Stimulated activated CD8-positive, alpha-beta memory T cell treated with anti-CD3 and anti-CD28 coated beads, Interleukin-12 subunit alpha, Interleukin-12 subunit beta, amount 100 ng/mL, for 4 hours (primary cell): ENCODE measurements at regions not wholly inside any gene's neighbourhood (a gene's known extent, or its start where the extent isn't known, plus 50 kb on each side); places are given as distances from the start of the nearest gene placed in this dataset.
"Not testable (repeated sequence)": the region's sequence is repeated elsewhere in the genome, so short reads cannot be mapped to it uniquely, and the experiment has no call there.

Source experiments
- DNase-seq: peaks from one replicate; pipeline ENCODE4 v3.0.0-alpha.2; 2020; ENCODE audit warnings: low read depth

DNA sequence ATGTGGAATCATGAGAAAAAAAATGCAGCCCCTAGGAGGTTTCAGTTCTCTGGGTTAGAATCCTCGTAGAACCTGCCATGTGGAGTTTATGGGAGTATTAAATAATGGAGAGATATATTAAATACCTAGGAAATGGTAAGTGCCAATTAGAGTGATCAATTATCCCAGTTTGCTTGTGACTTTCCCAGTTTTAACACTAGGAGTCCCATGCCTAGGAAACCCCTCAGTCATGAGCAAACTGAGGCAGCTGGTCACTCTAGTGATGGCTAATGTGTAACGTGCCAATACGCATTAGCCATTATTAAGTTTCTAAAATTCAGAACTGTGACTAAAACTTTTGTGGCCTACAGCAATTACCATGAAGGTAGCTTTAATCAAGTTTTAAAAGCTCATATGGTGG lies 720.6 kb downstream of the TAF11L14 start:
- DNase-seq, result no peak

DNA sequence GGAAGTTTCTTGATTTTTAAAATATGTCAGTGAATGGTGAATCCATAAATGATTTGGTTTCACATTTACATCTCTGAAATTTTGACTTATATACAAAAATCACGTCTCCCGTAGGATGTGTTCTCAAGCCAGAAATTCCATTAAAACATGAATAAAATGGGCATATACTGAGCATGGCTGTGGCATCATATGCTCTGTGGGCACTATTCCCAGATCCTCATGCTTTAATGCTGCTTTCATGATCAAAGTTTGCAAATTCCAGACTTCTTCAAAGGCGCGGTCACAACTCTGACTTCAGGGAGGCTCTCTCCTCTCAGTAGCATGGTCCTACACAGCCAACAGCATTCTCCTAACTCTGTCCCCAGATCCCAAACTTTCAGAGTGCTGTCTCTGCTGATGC lies 723.2 kb downstream of the TAF11L14 start:
- DNase-seq, result no peak

DNA sequence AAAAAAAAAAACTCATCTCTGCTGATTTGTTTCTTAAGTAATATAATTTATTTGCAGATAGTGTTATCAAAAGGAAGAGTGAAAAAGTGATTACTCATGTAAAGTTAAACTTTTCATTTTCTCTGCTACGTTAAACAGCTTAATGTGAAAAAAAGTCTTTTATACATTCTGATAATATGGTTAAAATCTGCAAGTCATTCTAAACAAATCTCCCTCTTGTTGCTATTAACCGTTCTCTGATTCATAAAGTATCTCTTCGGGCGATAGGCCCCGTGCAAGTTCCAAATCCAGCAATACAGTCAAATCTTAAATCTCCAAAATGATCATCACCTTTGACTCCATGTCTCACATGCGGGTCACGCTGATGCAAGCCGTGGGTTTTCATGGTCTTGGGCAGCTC lies 732.0 kb downstream of the TAF11L14 start:
- DNase-seq, result no peak

DNA sequence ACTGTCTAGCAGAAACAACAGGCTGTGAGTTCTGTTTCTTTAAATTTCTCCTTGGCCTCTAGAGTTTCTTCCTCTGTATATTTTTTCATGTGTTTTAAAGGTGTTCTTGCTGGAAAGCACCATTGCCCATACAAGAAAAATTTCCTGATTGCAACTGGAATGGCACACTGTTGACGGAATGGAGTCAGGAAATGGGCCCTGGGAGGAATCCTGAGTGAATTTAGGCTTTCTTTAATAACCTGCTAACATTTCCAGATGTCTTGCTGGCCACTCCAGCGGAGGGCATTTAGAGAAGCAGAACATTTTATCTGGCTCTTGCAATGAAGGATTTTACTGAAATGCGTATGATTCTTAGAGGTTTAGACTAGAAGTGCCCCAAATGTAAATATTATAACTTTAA lies 736.3 kb downstream of the TAF11L14 start:
- DNase-seq, result no peak

DNA sequence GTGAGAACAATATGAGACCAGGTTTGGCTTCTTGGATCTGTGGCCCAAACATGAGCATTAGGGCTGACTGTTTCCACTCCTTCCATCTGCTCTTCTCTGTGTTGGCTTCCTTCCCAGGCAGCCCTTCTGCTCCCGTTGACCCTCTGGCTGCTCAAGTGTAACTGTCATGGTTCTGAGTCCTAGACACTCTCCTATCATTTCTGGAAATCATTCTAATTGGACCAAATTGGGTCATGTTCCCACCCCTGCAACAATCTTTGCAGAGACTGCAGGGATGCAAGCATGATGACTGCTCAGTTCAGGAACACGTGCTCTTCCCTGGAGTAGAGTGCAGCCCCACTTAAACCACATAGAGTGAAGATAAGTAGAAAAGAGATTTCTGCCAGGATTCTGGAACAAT lies 741.4 kb downstream of the TAF11L14 start:
- no peak for DNase-seq

DNA sequence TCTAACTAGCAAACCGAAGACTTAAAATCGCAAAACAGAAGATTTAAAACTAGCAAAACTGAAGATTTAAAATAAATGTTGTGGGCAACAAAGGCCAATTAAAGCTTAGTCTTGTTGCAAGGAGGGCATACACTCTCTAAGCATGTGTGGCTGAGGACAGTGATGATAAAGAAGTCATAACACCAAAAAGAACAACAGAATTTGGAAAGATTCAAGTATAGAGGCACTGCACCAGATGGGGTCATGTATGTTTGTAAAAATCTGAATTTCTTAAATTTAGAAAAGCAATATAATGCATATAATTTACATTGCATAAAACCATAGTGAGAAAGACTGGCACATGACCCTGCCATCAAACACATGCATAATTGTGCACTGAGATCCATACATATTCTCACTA lies 743.8 kb downstream of the TAF11L14 start:
- no peak for DNase-seq

DNA sequence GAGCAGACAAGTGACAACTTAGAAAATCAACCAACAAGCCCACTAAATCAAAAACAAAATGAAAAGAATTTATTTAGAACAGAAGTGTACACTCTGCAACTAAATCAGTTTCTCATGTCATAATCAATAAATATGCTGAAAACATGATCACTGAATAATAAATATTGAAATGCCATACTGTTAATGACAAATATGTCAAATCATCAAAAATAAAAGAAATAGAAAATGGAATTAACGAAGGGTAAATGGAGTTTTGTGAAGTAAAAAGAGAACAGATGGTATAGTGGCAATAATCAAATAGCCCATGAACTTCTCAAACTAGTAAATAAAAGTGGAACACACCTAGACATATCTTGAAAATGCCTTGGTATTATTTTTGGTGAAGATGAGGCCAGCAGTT lies 744.9 kb downstream of the TAF11L14 start:
- no peak for DNase-seq

DNA sequence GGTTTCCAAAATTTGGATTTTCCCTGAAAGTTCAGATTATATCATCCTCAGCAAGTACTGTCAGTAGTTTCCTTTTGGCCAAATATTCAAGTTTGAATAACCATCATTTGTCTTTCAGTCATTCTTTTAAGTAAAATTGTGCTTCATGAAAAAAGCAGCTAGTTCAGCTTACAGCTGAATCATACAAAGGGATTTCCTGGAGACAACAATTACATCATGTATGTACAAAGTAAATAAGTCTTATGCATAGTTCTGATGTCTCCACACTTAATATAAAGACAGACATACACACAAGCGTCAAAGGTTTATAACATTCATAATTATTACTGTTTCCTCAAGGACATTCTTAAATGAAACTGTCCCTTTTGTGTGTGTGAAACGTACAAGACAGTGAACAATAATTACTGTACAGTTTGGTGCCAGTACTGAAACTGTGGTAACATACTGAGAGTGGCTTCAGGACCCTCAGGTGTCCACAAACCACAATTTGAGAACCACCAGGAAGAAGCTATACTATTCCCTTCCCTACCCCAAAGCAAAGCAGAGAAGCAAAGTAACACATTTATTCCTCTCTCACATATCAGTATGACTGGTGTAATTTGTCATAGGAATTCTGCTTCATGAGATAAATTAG lies 746.6 kb downstream of the TAF11L14 start:
- no peak for DNase-seq

DNA sequence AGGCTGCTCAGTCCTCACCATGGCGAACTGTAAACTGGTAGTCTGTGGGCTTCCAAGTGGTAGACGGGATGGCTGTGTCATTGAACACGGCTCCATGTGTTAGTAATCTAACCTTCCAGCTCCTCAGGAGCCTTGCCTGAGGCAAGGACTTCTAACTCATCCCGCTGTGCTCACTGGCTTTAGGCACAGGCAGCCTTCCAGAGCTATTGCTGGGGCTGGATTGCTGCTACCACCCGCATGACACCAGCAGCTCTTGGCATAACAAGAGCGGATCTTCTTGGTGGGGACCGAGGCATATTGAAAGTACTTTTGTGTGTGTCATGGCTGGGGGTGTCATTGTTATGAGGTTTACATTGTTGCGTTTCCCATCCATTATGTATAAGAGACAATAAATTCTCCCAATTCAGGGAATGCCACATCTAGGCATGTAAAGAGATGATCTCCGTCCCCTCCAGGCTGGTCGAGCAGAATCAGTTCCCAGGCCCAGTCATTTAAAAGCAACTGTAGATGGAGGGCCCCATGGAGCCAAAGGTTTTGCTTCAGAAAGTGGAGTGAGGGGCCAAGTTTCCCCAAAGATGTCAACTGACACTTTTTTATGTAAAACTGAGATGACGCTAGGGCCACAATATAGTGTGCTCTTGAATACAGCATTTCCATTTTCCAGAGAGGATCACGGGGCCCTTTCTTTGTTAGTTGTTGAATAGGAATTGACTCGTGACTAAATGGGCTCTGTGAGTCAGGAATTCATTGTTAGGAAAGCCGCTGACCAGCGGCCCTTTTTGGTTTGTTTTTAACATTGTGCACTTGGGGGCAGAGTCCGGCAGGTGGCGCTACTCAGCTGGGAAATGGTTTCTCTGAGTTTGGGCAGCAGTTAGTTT lies 759.5 kb downstream of the TAF11L14 start:
- DNase-seq, result no peak

DNA sequence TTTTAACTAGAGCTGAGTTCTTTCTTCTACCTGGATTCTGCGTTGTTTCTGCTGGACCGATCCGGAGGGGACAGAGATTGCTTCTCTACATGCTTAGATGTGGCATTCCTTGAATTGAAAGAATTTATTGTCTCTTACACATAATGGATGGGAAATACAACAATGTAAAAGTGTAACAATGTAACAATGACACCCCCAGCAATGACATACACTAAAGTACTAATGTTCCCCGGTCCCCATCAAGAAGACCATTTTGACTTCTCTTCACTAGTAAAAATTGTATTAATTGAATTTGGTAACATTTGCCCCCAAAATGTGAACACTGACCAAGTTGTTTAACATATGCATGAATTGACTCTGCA lies 760.2 kb downstream of the TAF11L14 start:
- no peak for DNase-seq

DNA sequence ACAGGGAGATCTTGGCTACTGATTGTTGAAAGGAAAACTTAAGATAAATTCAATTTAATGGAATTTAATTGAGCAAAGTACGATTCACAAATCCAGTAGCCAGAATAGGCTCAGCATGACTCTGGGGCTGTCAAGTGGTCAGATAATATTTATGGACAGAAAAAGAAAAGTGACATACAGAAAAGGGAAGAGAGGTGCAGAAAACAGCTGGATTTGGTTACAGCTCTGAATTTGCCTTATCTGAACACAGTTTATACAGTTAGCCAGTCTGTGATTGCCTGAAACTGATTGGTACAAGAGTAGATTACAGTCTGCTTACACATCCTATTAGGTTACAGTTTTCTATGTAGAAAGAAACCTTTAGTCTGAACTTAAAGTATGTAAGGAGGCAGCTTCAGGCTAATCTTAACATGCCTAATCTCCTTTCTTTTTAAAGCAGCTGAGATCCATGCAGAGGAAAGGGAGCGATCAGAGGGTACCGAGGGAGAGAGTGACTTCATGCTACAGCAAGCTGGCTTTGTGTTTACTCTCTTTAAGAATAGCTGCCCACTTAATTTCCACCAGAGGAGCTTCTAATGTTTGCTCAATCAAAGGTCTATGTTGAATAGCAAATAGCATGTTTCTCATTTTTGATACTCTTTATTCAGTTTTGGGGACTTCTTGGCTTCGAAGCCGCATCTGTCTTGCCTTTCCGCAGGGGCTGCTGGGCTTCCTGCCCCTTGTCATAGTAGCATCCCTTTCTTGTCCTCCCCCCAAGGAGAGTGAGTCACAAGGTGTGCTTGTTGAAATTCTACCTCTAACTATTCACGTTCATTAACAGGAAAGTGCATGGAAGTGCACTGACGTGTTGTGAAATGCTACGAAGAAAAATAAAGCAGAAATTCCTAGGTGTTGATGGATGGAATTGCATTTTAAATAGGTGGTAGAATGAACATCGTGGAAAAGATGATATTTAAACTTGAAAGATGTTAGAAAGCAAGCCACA lies 761.2 kb downstream of the TAF11L14 start:
- DNase-seq, result no peak

DNA sequence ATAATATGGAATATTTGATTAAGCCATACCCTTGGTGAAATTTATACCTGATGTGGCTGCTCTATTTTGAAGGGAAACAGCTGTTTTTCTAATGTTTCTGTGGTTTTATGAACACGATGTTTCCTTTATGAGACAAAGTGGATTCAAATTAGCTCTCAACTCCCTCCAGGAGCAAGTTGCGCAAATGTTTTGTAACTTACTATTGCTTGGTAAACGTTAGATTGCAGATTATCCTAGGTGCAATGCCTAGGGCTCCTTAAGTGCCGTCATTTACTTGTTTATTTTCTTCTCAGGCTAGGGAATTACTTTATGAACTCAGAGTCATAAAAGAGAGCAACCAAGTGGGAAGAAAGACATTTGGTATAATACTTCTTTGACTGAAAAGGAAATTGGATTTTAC lies 763.1 kb downstream of the TAF11L14 start:
- no peak for DNase-seq

DNA sequence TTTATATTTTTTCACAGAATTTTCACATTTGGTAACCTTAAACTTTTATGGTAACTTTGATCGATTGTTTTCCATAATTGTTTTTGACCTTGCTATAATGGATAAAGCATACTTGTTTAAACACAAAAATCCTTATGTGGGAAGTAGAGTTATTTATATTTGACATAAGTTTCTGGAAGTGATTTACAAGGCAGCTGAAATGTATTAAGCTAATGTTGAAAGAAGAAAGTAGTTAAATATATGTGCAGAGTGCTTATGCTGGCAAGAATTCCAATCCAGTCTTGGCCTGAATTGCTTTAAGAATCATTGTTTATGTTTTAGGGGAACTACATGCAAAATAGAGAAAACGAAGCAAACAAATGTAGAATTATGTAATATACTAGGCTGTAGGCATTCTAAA lies 763.6 kb downstream of the TAF11L14 start:
- no peak for DNase-seq

DNA sequence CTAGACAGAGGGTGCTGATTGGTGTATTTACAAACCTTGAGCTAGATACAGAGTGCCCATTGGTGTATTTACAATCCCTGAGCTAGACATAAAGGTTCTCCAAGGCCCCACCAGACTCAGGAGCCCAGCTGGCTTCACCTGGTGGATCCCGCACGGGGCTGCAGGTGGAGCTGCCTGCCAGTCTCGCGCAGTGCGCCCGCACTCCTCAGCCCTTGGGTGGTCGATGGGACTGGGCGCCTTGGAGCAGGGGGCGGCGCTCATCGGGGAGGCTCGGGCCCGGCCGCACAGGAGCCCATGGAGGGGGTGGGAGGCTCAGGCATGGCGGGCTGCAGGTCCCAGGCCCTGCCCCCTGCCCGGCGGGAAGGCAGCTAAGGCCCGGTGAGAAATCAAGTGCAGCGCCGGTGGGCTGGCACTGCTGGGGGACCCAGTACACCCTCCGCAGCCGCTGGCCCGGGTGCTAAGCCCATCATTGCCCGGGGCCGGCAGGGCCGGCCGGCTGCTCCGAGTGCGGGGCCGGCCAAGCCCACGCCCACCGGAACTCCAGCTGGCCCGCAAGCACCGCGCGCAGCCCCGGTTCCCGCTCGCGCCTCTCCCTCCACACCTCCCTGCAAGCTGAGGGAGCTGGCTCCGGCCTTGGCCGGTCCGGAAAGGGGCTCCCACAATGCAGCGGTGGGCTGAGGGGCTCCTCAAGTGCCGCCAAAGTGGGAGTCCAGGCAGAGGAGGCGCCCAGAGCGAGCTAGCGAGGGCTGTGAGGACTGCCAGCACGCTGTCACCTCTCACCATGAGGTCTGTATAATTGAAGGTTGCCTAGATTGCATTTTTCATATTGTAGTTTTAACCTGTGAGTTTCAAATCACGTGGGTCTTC lies 765.4 kb downstream of the TAF11L14 start:
- DNase-seq, result not testable (repeated sequence)

DNA sequence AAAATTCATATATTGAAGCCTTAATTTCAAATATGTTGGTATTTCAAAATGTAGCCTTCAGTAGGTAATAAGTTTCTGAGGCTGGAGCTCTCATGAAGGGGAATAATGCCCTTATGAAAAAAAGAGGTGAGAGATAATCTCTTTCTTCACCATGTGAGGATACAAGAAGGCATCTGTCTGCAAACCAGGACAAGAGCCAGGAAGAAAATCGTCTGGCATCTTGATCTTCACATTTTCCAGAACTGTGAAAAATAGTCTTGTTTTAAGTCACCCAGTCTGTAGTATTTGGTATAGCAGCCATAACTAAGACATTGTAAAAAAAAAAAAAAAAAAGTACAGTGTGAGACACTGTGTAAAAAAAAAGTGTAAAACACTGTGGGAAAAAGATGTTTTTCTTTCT lies 768.9 kb downstream of the TAF11L14 start:
- DNase-seq, result no peak

DNA sequence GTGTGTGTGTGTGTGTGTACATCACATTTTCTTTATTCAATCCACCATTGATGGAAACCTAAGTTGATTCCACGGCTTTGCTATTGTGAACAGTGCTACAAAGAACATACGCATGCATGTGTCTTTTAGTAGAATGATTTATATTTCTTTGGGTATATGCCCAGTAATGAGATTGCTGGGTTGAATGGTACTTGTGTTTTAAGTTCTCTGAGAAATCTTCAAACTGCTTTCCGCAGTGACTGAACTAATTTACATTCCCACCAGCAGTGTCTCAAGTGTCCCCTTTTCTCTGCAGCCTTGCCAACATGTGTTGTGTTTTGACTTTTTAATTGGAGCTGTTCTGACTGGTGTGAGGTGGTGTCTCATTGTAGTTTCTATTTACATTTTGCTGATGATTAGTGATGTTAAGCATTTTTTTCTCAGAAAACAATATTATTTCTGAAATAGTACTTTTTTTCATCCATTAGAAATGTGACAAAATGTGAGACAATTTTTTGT lies 769.7 kb downstream of the TAF11L14 start:
- no peak for DNase-seq

DNA sequence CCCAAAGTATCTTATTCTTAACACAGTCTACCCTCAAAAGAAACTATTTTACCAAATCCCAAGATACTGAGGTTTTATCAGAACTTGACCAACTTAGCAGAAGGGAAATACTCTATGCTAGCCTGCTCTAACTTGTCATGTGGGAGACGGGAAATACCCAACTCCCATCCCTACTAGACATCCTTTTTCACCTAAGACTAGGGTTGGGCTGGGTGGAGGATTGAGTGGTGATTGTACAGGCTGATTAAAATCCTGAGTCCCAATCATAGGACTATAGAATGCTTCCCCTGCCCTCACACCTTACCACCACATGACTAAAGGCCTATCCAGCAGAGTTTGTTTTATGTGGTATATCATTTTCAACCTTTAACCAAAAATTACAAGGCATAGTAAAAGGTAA lies 786.5 kb downstream of the TAF11L14 start:
- DNase-seq, result no peak

DNA sequence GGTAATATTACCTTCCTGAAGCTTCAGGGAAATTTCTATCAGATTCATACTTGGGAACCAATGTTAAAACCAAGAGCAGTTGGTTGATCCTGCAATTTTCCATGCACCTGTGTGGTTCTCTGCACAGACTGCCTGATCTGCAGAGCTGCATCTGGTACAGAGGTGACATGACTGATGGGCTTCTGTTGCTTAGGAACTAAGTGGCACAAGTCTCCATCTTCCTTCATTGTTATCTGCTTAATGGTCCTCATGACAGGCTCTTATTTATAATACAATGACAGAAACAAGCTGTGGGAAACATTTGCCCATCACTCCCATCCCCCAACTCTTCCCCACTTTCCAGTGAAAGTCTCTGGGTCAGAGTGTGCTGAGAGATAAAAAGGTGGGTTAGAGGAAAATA lies 799.1 kb downstream of the TAF11L14 start:
- no peak for DNase-seq

DNA sequence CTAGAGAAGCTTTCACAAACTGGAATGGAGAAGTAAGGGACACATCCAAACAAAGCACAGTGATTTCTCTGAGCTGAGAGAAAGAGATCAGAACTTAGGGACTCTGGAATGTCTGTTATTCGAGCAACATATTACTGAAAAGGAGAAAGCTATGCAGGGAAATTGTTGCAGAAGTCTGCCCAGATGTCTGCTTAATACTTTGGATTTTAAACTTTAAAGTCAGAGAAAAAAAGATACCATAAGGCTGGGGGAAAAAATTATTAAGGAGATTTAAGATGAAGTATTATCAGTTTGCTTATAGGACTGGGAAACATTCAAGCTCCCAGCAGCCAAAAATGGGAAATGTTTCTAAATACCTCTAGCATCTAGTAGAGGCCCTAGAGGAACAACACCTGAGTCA lies 803.9 kb downstream of the TAF11L14 start:
- DNase-seq, result no peak

DNA sequence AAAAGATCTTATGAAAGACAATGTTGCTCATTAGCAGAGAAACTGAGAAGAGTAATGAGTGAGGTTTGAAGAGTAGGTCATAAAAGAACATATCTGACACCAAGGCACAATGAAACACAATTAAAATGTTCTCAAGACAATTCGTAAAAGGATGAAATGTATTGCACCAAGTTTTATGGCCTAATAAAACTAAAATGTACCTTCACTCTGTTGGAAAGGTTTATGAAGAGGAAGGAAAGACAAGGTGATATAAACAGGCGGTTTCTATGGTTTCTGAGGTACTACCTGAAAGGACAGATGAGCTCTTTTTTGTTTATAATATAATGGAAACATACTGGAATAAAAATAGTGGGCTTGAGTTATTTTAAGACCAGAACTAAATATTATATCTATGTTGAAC lies 821.3 kb downstream of the TAF11L14 start:
- DNase-seq, result no peak

DNA sequence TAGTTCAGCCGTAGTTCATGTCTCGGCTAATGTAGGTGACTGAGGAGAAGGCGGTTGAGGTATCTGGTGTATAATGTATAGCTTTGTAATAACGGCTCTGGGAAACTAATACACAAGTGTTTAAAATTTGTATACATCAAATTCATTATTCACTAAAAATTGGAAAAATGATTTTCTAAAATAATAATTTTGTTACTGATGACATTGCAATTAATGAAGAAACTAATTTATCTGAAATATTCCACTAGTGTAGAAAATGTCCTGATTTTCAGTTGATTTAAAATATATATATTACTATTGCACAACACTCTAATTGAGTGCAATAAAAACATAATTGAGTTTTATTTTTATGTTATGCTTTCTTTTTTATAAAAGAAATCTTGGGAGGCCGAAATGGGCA lies 823.0 kb downstream of the TAF11L14 start:
- DNase-seq, result no peak

DNA sequence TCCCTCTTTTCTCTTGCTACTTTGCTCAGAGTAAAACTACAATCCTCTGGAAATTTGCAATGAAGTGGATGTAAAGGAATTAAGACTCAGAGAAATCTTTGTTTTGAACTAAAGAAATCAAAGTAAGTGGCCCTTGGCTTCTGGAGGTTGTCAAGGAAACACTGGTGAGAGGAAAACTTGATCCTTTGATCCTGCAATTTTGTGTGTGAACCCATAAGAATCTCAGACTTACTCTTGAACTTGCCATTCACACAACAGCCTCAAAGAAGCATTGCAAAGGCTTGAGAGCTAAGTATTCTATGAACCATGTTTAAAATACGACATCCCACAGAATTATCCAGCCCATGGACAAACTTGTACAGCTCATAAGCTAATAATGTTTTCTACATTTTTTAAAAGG lies 827.5 kb downstream of the TAF11L14 start:
- no peak for DNase-seq
